ENCODE measurements at regions not wholly inside any gene's neighbourhood (a gene's known extent, or its start where the extent isn't known, plus 50 kb on each side); places are given as distances from the start of the nearest gene placed in this dataset.

- no peak for ATAC-seq (replicated peaks in 1 of 4)
- WGBS (ENCODE audit: insufficient coverage), result no CpG with 5 or more reads among the region's 3 CpGs
- Histone ChIP-seq H3K27ac (ENCODE audit: low read length) (no peak overlapping the region), H3K36me3 (ENCODE audit: control insufficient read depth in 2 of 2, extremely low read depth in 1 of 2, insufficient read depth in 1 of 2, low read length in 1 of 2) (no peaks in the 10 kb centered on the region), H3K4me3 (ENCODE audit: control insufficient read depth in 1 of 2, extremely low read depth in 1 of 2, low read length in 1 of 2) (no peak overlapping the region), H3K9me3 (no peaks in the 10 kb centered on the region), H3K4me1 (ENCODE audit: control insufficient read depth in 1 of 2, extremely low read depth in 1 of 2, insufficient read depth in 2 of 2, low read length in 2 of 2) (no peaks in the 10 kb centered on the region), H3K27me3 (replicated peaks in 1 of 2; ENCODE audit: control insufficient read depth in 2 of 2, extremely low read depth in 1 of 2, insufficient read depth in 2 of 2, low read length in 1 of 2) (no peaks in the 10 kb centered on the region)
- H3K9me3 Mint-ChIP-seq, result no peaks in the 10 kb centered on the region
- no peaks in the 10 kb centered on the region for H3K4me1 Mint-ChIP-seq
- no peak overlapping the region for H3K27ac Mint-ChIP-seq
- no peak overlapping the region for H3K4me3 Mint-ChIP-seq
- CTCF ChIA-PET, result interaction anchor here in 1 of 2 donors (0.6 kb wide), 1 partner anchor 551 kb away, joined by 4 read pairs; no protein-coding TSS in a partner anchor
- POLR2A ChIA-PET, result no interaction called here
- H3K27me3 Mint-ChIP-seq, result no peaks in the 10 kb centered on the region
- no peaks in the 10 kb centered on the region for H3K36me3 Mint-ChIP-seq
- DNase-seq, result no peak
Observed at GRCh38 chr2:211113334-211114175, 557.2 kb downstream of the CPS1 start.

DNA sequence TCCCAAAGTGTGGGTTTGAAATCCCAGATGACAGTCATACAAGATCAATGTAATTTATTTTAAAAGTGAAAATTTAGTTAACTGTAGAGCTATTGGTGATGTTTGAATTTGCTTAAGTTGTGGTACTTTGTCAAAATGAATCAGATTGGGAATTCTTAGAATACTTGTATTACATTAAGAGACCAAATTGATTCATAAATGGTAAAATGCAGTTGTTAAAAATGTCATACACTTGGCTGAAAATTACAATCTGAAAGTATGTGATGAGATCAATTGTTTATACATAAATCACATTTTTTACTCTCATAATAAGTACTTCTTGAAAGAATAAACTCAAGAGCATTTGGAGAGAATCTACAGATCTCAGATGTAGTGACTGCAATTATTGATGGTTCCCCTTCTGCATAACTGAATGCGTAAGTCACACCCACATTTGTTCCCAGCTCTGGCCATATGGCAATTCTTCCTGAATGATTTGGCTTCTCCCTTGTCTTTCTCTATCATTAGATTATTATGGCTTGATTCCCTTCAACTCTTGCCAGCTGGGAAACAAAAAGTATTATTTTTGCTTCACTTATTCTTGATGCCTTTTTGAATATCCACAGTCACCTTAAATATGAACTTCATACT is 558.5 kb downstream of the CPS1 start:
- ATAC-seq (replicated peaks in 1 of 4), result no peak
- Histone ChIP-seq H3K27me3 (replicated peaks in 1 of 2; ENCODE audit: control insufficient read depth in 2 of 2, extremely low read depth in 1 of 2, insufficient read depth in 2 of 2, low read length in 1 of 2) (no peaks in the 10 kb centered on the region), H3K4me1 (ENCODE audit: control insufficient read depth in 1 of 2, extremely low read depth in 1 of 2, insufficient read depth in 2 of 2, low read length in 2 of 2) (no peaks in the 10 kb centered on the region), H3K9me3 (no peaks in the 10 kb centered on the region), H3K4me3 (ENCODE audit: control insufficient read depth in 1 of 2, extremely low read depth in 1 of 2, low read length in 1 of 2) (no peak overlapping the region), H3K36me3 (ENCODE audit: control insufficient read depth in 2 of 2, extremely low read depth in 1 of 2, insufficient read depth in 1 of 2, low read length in 1 of 2) (no peaks in the 10 kb centered on the region), H3K27ac (ENCODE audit: low read length) (no peak overlapping the region)
- ChIA-PET POLR2A (no interaction called here), CTCF (no interaction called here)
- H3K27me3 Mint-ChIP-seq, result no peaks in the 10 kb centered on the region
- H3K9me3 Mint-ChIP-seq, result peaks cover 0 to 4% (median under 1%) of the 10 kb centered on the region in 3 donors
- H3K4me1 Mint-ChIP-seq, result no peaks in the 10 kb centered on the region
- no peak overlapping the region for H3K27ac Mint-ChIP-seq
- no peak for DNase-seq
- H3K4me3 Mint-ChIP-seq, result no peak overlapping the region
- no CpG with 5 or more reads among the region's 1 CpG for WGBS (ENCODE audit: insufficient coverage)
- H3K36me3 Mint-ChIP-seq, result no peaks in the 10 kb centered on the region

DNA sequence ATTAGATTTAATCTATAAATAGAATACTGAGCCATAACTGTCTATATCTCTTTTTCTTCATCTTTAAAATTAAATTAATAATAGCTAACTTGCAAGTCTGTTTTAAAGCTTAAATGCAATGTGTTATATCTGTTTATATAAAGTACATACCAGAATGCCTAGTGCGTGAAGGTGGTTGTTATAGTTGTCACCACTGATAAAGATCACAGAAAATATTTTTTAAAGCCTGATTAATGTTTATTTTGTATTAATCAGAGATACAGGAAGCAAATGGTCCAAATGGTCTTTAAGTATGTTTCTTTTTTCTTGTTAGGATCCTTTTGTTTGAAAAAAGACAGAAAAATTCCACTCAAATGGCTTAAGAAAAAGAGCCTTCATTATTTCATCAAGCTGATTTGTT is 560.6 kb downstream of the CPS1 start:
- CTCF ChIA-PET, result no interaction called here
- Mint-ChIP-seq H3K27me3 (no peaks in the 10 kb centered on the region), H3K9me3 (peaks cover 0 to 5% (median 4%) of the 10 kb centered on the region in 3 donors), H3K4me1 (no peaks in the 10 kb centered on the region), H3K36me3 (no peaks in the 10 kb centered on the region), H3K4me3 (no peak overlapping the region), H3K27ac (no peak overlapping the region)
- Histone ChIP-seq H3K4me3 (ENCODE audit: control insufficient read depth in 1 of 2, extremely low read depth in 1 of 2, low read length in 1 of 2) (no peak overlapping the region), H3K4me1 (ENCODE audit: control insufficient read depth in 1 of 2, extremely low read depth in 1 of 2, insufficient read depth in 2 of 2, low read length in 2 of 2) (no peaks in the 10 kb centered on the region), H3K9me3 (no peaks in the 10 kb centered on the region), H3K27ac (ENCODE audit: low read length) (no peak overlapping the region), H3K27me3 (replicated peaks in 1 of 2; ENCODE audit: control insufficient read depth in 2 of 2, extremely low read depth in 1 of 2, insufficient read depth in 2 of 2, low read length in 1 of 2) (no peaks in the 10 kb centered on the region), H3K36me3 (ENCODE audit: control insufficient read depth in 2 of 2, extremely low read depth in 1 of 2, insufficient read depth in 1 of 2, low read length in 1 of 2) (no peaks in the 10 kb centered on the region)
- WGBS (ENCODE audit: insufficient coverage), result 100% methylated on average over 1 of the region's 1 CpG
- POLR2A ChIA-PET, result no interaction called here
- DNase-seq, result no peak
- no peak for ATAC-seq (replicated peaks in 1 of 4)

- H3K4me1 ChIP-seq (ENCODE audit: control insufficient read depth in 1 of 2, extremely low read depth in 1 of 2, insufficient read depth in 2 of 2, low read length in 2 of 2), result no peaks in the 10 kb centered on the region
- peaks cover 0 to 8% (median 2%) of the 10 kb centered on the region in 3 donors for H3K9me3 Mint-ChIP-seq
- no peaks in the 10 kb centered on the region for H3K9me3 ChIP-seq
- H3K27ac ChIP-seq (ENCODE audit: low read length), result no peak overlapping the region
- DNase-seq (no peak), ATAC-seq (replicated peaks in 1 of 4) (no peak)
- H3K4me3 ChIP-seq (ENCODE audit: control insufficient read depth in 1 of 2, extremely low read depth in 1 of 2, low read length in 1 of 2), result no peak overlapping the region
- ChIA-PET CTCF (no interaction called here), POLR2A (no interaction called here)
- no peaks in the 10 kb centered on the region for H3K4me1 Mint-ChIP-seq
- H3K27ac Mint-ChIP-seq, result no peak overlapping the region
- no peaks in the 10 kb centered on the region for H3K36me3 Mint-ChIP-seq
- no peaks in the 10 kb centered on the region for H3K36me3 ChIP-seq (ENCODE audit: control insufficient read depth in 2 of 2, extremely low read depth in 1 of 2, insufficient read depth in 1 of 2, low read length in 1 of 2)
- H3K27me3 Mint-ChIP-seq, result no peaks in the 10 kb centered on the region
- no peaks in the 10 kb centered on the region for H3K27me3 ChIP-seq (replicated peaks in 1 of 2; ENCODE audit: control insufficient read depth in 2 of 2, extremely low read depth in 1 of 2, insufficient read depth in 2 of 2, low read length in 1 of 2)
- no peak overlapping the region for H3K4me3 Mint-ChIP-seq
Observed at GRCh38 chr2:211126256-211126655, 569.9 kb downstream of the CPS1 start.

DNA sequence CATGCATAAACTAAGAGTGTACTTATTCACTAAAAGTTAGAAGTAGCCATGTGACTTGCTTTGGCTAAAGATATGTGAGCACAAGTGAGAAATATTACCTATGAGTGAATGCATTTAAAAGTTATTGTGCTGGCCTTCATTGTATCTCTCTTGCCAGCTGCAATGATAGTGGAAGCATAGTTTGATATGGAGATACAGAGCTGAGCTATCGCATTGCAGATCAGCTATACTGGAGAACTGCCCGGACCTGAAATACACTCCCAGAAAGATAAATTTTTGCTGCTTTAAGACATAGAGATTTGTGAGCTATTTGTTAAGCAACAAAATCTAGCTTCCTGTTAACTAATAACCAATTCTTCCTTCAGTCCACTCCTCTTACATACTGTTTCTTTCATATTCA is 571.1 kb downstream of the CPS1 start:
- Histone ChIP-seq H3K9me3 (no peaks in the 10 kb centered on the region), H3K36me3 (ENCODE audit: control insufficient read depth in 2 of 2, extremely low read depth in 1 of 2, insufficient read depth in 1 of 2, low read length in 1 of 2) (no peaks in the 10 kb centered on the region), H3K4me3 (ENCODE audit: control insufficient read depth in 1 of 2, extremely low read depth in 1 of 2, low read length in 1 of 2) (no peak overlapping the region), H3K27me3 (replicated peaks in 1 of 2; ENCODE audit: control insufficient read depth in 2 of 2, extremely low read depth in 1 of 2, insufficient read depth in 2 of 2, low read length in 1 of 2) (no peaks in the 10 kb centered on the region), H3K4me1 (ENCODE audit: control insufficient read depth in 1 of 2, extremely low read depth in 1 of 2, insufficient read depth in 2 of 2, low read length in 2 of 2) (no peaks in the 10 kb centered on the region), H3K27ac (ENCODE audit: low read length) (no peak overlapping the region)
- no peak overlapping the region for H3K4me3 Mint-ChIP-seq
- CTCF ChIA-PET, result interaction anchor here in 1 of 2 donors (0.6 kb wide), 1 partner anchor 603 kb away, joined by 3 read pairs; no protein-coding TSS in a partner anchor
- H3K4me1 Mint-ChIP-seq, result no peaks in the 10 kb centered on the region
- ATAC-seq (replicated peaks in 1 of 4), result no peak
- no peaks in the 10 kb centered on the region for H3K27me3 Mint-ChIP-seq
- POLR2A ChIA-PET, result no interaction called here
- WGBS (ENCODE audit: insufficient coverage), result 100% methylated on average over 1 of the region's 2 CpGs
- no peaks in the 10 kb centered on the region for H3K36me3 Mint-ChIP-seq
- H3K27ac Mint-ChIP-seq, result no peak overlapping the region
- no peak for DNase-seq
- peaks cover 0 to 8% (median 2%) of the 10 kb centered on the region in 3 donors for H3K9me3 Mint-ChIP-seq

GRCh38 chr2:211128287-211128686 is 571.9 kb downstream of the CPS1 start:
- ChIA-PET POLR2A (no interaction called here), CTCF (no interaction called here)
- Mint-ChIP-seq H3K27me3 (no peaks in the 10 kb centered on the region), H3K36me3 (no peaks in the 10 kb centered on the region), H3K9me3 (peaks cover 0 to 3% (median 0%) of the 10 kb centered on the region in 3 donors), H3K27ac (no peak overlapping the region), H3K4me3 (no peak overlapping the region), H3K4me1 (no peaks in the 10 kb centered on the region)
- H3K36me3 ChIP-seq (ENCODE audit: control insufficient read depth in 2 of 2, extremely low read depth in 1 of 2, insufficient read depth in 1 of 2, low read length in 1 of 2), result no peaks in the 10 kb centered on the region
- no peak for ATAC-seq (replicated peaks in 1 of 4)
- H3K27me3 ChIP-seq (replicated peaks in 1 of 2; ENCODE audit: control insufficient read depth in 2 of 2, extremely low read depth in 1 of 2, insufficient read depth in 2 of 2, low read length in 1 of 2), result no peaks in the 10 kb centered on the region
- no peak for DNase-seq
- no peaks in the 10 kb centered on the region for H3K9me3 ChIP-seq
- no peak overlapping the region for H3K27ac ChIP-seq (ENCODE audit: low read length)
- H3K4me1 ChIP-seq (ENCODE audit: control insufficient read depth in 1 of 2, extremely low read depth in 1 of 2, insufficient read depth in 2 of 2, low read length in 2 of 2), result no peaks in the 10 kb centered on the region
- H3K4me3 ChIP-seq (ENCODE audit: control insufficient read depth in 1 of 2, extremely low read depth in 1 of 2, low read length in 1 of 2), result no peak overlapping the region
- WGBS (ENCODE audit: insufficient coverage), result no CpG with 5 or more reads among the region's 3 CpGs
